H9 (cell line): ENCODE measurements at regions not wholly inside any gene's neighbourhood (a gene's known extent, or its start where the extent isn't known, plus 50 kb on each side); places are given as distances from the start of the nearest gene placed in this dataset.

Source experiments
- DNase-seq: peaks from one replicate; pipeline ENCODE4 v3.0.0-alpha.2; 2017
- H2AFZ ChIP-seq: one replicate; pipeline ENCODE4 v1.6.1; 2013; ENCODE audit warnings: mild to moderate bottlenecking, low read length, control low read depth, moderate library complexity
- H2AK5ac ChIP-seq: 2 replicates; pipeline ENCODE4 v1.6.1; 2013; ENCODE audit warnings: low read length, control low read depth, mixed read lengths; ENCODE audit not compliant: insufficient read length
- H2BK120ac ChIP-seq: one replicate; pipeline ENCODE4 v1.6.1; 2013; ENCODE audit warnings: low read depth, mild to moderate bottlenecking, low read length, control low read depth, inconsistent platforms; ENCODE audit not compliant: poor library complexity, severe bottlenecking
- H2BK12ac ChIP-seq: 2 replicates; pipeline ENCODE4 v1.6.1; 2013; ENCODE audit warnings: low read length, control low read depth, mixed read lengths, low read depth; ENCODE audit not compliant: insufficient read length
- H2BK15ac ChIP-seq: 2 replicates; pipeline ENCODE4 v1.6.1; 2013; ENCODE audit warnings: low read depth, low read length, control low read depth
- H2BK20ac ChIP-seq: one replicate; pipeline ENCODE4 v1.6.1; 2013; ENCODE audit warnings: low read depth, mild to moderate bottlenecking, low read length, control low read depth, inconsistent platforms; ENCODE audit not compliant: poor library complexity, severe bottlenecking
- H2BK5ac ChIP-seq: 2 replicates; pipeline ENCODE4 v1.6.1; 2013; ENCODE audit warnings: low read length, control low read depth, mixed read lengths; ENCODE audit not compliant: insufficient read length
- H3K14ac ChIP-seq: 2 replicates; pipeline ENCODE4 v1.6.1; 2013; ENCODE audit warnings: low read length, control low read depth; ENCODE audit not compliant: insufficient read depth
- H3K18ac ChIP-seq: 2 replicates; pipeline ENCODE4 v1.6.1; 2013; ENCODE audit warnings: low read depth, mild to moderate bottlenecking, mixed read lengths, low read length, control low read depth; ENCODE audit not compliant: insufficient read length
- H3K23ac ChIP-seq: 2 replicates; pipeline ENCODE4 v1.6.1; 2013; ENCODE audit warnings: low read length, control low read depth, mixed read lengths, low read depth; ENCODE audit not compliant: insufficient read length
- H3K23me2 ChIP-seq: 2 replicates; pipeline ENCODE4 v1.6.1; 2013; ENCODE audit warnings: low read depth, mild to moderate bottlenecking, mixed read lengths, low read length, control low read depth; ENCODE audit not compliant: insufficient read length, poor library complexity, severe bottlenecking
- H3K27ac ChIP-seq: 2 replicates; pipeline ENCODE4 v1.5.1; 2013; ENCODE audit warnings: low read length, control low read depth, mixed read lengths, low read depth; ENCODE audit not compliant: insufficient read length
- H3K27me3 ChIP-seq: 2 replicates; pipeline ENCODE4 v1.6.1; 2013; ENCODE audit warnings: low read length, control low read depth, inconsistent platforms; ENCODE audit not compliant: insufficient read depth
- H3K4ac ChIP-seq: 2 replicates; pipeline ENCODE4 v1.6.1; 2013; ENCODE audit warnings: low read depth, mild to moderate bottlenecking, control low read depth, inconsistent platforms, low read length, moderate library complexity
- H3K4me1 ChIP-seq: 2 replicates; pipeline ENCODE4 v1.6.1; 2013; ENCODE audit warnings: low read length, control low read depth, inconsistent platforms; ENCODE audit not compliant: insufficient read depth
- H3K4me2 ChIP-seq: 2 replicates; pipeline ENCODE4 v1.6.1; 2013; ENCODE audit warnings: low read length, control low read depth, mixed read lengths; ENCODE audit not compliant: insufficient read length, insufficient read depth
- H3K56ac ChIP-seq: 2 replicates; pipeline ENCODE4 v1.6.1; 2013; ENCODE audit warnings: low read depth, mild to moderate bottlenecking, mixed read lengths, low read length, control low read depth; ENCODE audit not compliant: insufficient read length
- H3K79me1 ChIP-seq: 2 replicates; pipeline ENCODE4 v1.6.1; 2013; ENCODE audit warnings: low read depth, mild to moderate bottlenecking, moderate library complexity, low read length, control low read depth, inconsistent platforms; ENCODE audit not compliant: insufficient read depth, poor library complexity, severe bottlenecking
- H3K79me2 ChIP-seq: 2 replicates; pipeline ENCODE4 v1.6.1; 2013; ENCODE audit warnings: low read length, control low read depth, inconsistent platforms; ENCODE audit not compliant: insufficient read depth
- H3K9ac ChIP-seq: 2 replicates; pipeline ENCODE4 v1.6.1; 2013; ENCODE audit warnings: low read length, control low read depth, mixed read lengths; ENCODE audit not compliant: insufficient read length; ENCODE audit errors: extremely low read depth
- H3K9me3 ChIP-seq: one replicate; pipeline ENCODE4 v1.6.1; 2013; ENCODE audit warnings: low read depth, low read length, inconsistent platforms; ENCODE audit not compliant: control insufficient read depth
- H3T11ph ChIP-seq: one replicate; pipeline ENCODE4 v1.6.1; 2013; ENCODE audit warnings: mild to moderate bottlenecking, low read length, control low read depth, inconsistent platforms
- H4K20me1 ChIP-seq: one replicate; pipeline ENCODE4 v1.6.1; 2013; ENCODE audit not compliant: control insufficient read depth, insufficient read length, insufficient read depth
- H4K5ac ChIP-seq: 2 replicates; pipeline ENCODE4 v1.6.1; 2013; ENCODE audit warnings: low read depth, mild to moderate bottlenecking, mixed read lengths, low read length, control low read depth; ENCODE audit not compliant: insufficient read length
- H4K8ac ChIP-seq: replicated peaks from 2 replicates; pipeline ENCODE4 v1.6.1; 2013; ENCODE audit warnings: low read length, control low read depth, mixed read lengths, low read depth; ENCODE audit not compliant: insufficient read length
- H4K91ac ChIP-seq: 2 replicates; pipeline ENCODE4 v1.6.1; 2013; ENCODE audit warnings: low read depth, mild to moderate bottlenecking, moderate library complexity, mixed read lengths, low read length, control low read depth; ENCODE audit not compliant: insufficient read length
- H3K27ac Mint-ChIP-seq, 3 experiments: 2 replicates in 2 of 3; 3 replicates in 1 of 3; pipeline ENCODE4 v1.8.0; 2020 to 2021; ENCODE audit warnings: mixed read lengths in 3 of 3, mild to moderate bottlenecking in 1 of 3, moderate library complexity in 1 of 3
- H3K27me3 Mint-ChIP-seq: 2 replicates; pipeline ENCODE4 v1.8.0; 2021; ENCODE audit warnings: low read depth, mild to moderate bottlenecking, moderate library complexity, mixed read lengths
- H3K36me3 Mint-ChIP-seq, 3 experiments: 2 replicates in 2 of 3; 3 replicates in 1 of 3; pipeline ENCODE4 v1.8.0; 2020 to 2021; ENCODE audit warnings: low read depth in 3 of 3, mixed read lengths in 3 of 3; ENCODE audit not compliant: insufficient read depth in 1 of 3
- H3K4me1 Mint-ChIP-seq, 2 experiments: 2 replicates each; pipeline ENCODE4 v1.8.0; 2020; ENCODE audit warnings: mixed read lengths in 2 of 2
- H3K4me3 Mint-ChIP-seq, 2 experiments: 2 replicates in 1 of 2; 3 replicates in 1 of 2; pipeline ENCODE4 v1.8.0; 2020 to 2021; ENCODE audit warnings: mild to moderate bottlenecking in 2 of 2, mixed read lengths in 2 of 2, moderate library complexity in 1 of 2
- H3K9me3 Mint-ChIP-seq, 2 experiments: 2 replicates in 1 of 2; 3 replicates in 1 of 2; pipeline ENCODE4 v1.8.0; 2020; ENCODE audit warnings: mild to moderate bottlenecking in 2 of 2, mixed read lengths in 2 of 2, moderate library complexity in 1 of 2
- CTCF ChIP-seq: fragments of 200-600 bp; sonication (generic); conservative IDR thresholded peaks from 3 replicates; pipeline ENCODE4 v1.8.0; 2021; ENCODE audit warnings: antibody characterized with exemption, mild to moderate bottlenecking
- WGBS: extraction: QIAGEN DNeasy Blood & Tissue Kit; methylation state at CpG from one replicate; pipeline ENCODE4 v1.1.7; 2013; ENCODE audit warnings: missing lambda C conversion rate, low lambda C conversion rate, mixed read lengths; ENCODE audit not compliant: insufficient read length; ENCODE audit errors: extremely low coverage; 5-methylcytosine and 5-hydroxymethylcytosine counted together

DNA sequence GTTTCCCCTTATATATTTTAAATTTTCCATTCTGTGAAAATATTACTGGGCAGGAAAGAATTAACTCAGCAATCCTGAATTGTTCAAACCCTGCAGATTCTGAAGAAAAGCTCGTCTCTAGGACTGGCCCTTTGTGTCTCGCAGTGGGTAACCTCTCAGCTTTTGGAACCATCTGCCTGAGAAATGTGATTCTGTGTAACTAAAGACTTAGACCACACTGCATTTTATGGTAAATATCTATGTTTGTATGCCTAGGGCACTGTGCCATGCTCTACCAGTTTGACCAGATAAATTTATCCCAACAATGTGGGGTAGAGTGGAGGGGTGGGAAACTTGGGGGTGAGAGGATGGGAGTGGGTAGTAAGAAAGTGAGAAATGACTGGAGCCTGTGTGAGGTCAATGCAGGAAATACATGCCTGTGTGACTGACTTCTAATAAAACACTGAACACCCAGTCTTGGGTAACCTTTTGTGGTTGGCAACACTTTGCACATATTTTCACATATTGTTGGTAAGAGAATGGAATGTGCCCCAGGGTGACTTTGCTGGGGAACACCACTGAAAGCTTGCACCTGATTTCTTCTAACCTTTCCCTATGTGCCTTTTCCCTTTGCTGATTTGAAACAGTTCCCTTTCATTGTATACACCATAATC is 1181.9 kb downstream of the OLFM4 start:
- WGBS, result no CpG with 5 or more reads among the region's 2 CpGs
- Histone ChIP-seq H4K91ac (no peak overlapping the region), H2BK12ac (no peak overlapping the region), H3K56ac (no peak overlapping the region), H3K79me2 (no peaks in the 10 kb centered on the region), H3K9ac (no peak overlapping the region), H4K20me1 (no peaks in the 10 kb centered on the region), H3K4me1 (no peaks in the 10 kb centered on the region), H3K4me2 (no peak overlapping the region), H4K5ac (no peak overlapping the region), H3K27me3 (no peaks in the 10 kb centered on the region), H3K14ac (no peak overlapping the region), H2BK20ac (no peak overlapping the region), H3K4ac (no peak overlapping the region), H3K9me3 (no peaks in the 10 kb centered on the region), H3K23me2 (no peaks in the 10 kb centered on the region), H2BK120ac (no peak overlapping the region), H2AK5ac (no peak overlapping the region), H3K27ac (no peak overlapping the region), H3K79me1 (no peaks in the 10 kb centered on the region), H4K8ac (no peak overlapping the region), H2BK5ac (no peak overlapping the region), H3K18ac (no peak overlapping the region), H2BK15ac (no peak overlapping the region), H3T11ph (no peak overlapping the region), H2AFZ (no peak overlapping the region), H3K23ac (no peak overlapping the region)
- H3K36me3 Mint-ChIP-seq, result peaks cover 5 to 8% (median 5%) of the 10 kb centered on the region in 3 experiments; a peak in 5 of 7 replicates
- peaks cover 8 to 24% of the 10 kb centered on the region in 2 experiments; a peak in 2 of 4 replicates for H3K4me1 Mint-ChIP-seq
- H3K27me3 Mint-ChIP-seq, result no peaks in the 10 kb centered on the region
- H3K9me3 Mint-ChIP-seq, result peaks cover 4 to 5% of the 10 kb centered on the region in 2 experiments; a peak in 2 of 5 replicates
- peak overlapping the region in 2 of 3 experiments; percentile 18 to 44; a peak in 3 of 7 replicates for H3K27ac Mint-ChIP-seq
- no peak for TF ChIP-seq CTCF
- no peak for DNase-seq
- no peak overlapping the region for H3K4me3 Mint-ChIP-seq
